Hematopoietic multipotent progenitor cell treated with erythropoietin and hydrocortisone succinate and interleukin-3 and kit ligand, for 17 days (in vitro differentiated cells): ENCODE measurements at regions not wholly inside any gene's neighbourhood (a gene's known extent, or its start where the extent isn't known, plus 50 kb on each side); places are given as distances from the start of the nearest gene placed in this dataset.

Experiments
- DNase-seq: peaks from one replicate; pipeline ENCODE4 v3.0.0-alpha.2; 2015; ENCODE audit warnings: low spot score

GRCh38 chr11:115036406-115037180 is 358.3 kb downstream of the NXPE2 start:
- DNase-seq, result no peak

GRCh38 chr11:115042002-115042401 is 363.7 kb downstream of the NXPE2 start:
- no peak for DNase-seq

- no peak for DNase-seq
Measured at GRCh38 chr11:115047631-115048030, 369.3 kb downstream of the NXPE2 start.

- no peak for DNase-seq
Measured at GRCh38 chr11:115049796-115050195, 371.5 kb downstream of the NXPE2 start.

- no peak for DNase-seq
Measured at GRCh38 chr11:115050756-115051155, 372.4 kb downstream of the NXPE2 start.

GRCh38 chr11:115051938-115052590 is 373.7 kb downstream of the NXPE2 start:
- no peak for DNase-seq

GRCh38 chr11:115052601-115053000 is 374.3 kb downstream of the NXPE2 start:
- DNase-seq, result no peak

GRCh38 chr11:115054570-115055538 is 376.5 kb downstream of the NXPE2 start:
- DNase-seq, result no peak

GRCh38 chr11:115056514-115056913 is 378.2 kb downstream of the NXPE2 start:
- no peak for DNase-seq

- DNase-seq, result no peak
Measured at GRCh38 chr11:115060840-115061239, 382.5 kb downstream of the NXPE2 start.

GRCh38 chr11:115065314-115065713 is 387.0 kb downstream of the NXPE2 start:
- DNase-seq, result no peak

GRCh38 chr11:115065830-115066664 is 387.7 kb downstream of the NXPE2 start:
- no peak for DNase-seq

- no peak for DNase-seq
Measured at GRCh38 chr11:115067471-115067870, 389.1 kb downstream of the NXPE2 start.

- DNase-seq, result no peak
Measured at GRCh38 chr11:115067900-115068530, 389.7 kb downstream of the NXPE2 start.

- DNase-seq, result no peak
Measured at GRCh38 chr11:115069599-115069998, 391.3 kb downstream of the NXPE2 start.

- no peak for DNase-seq
Measured at GRCh38 chr11:115075356-115075755, 397.0 kb downstream of the NXPE2 start.

- no peak for DNase-seq
Measured at GRCh38 chr11:115077740-115078139, 399.4 kb downstream of the NXPE2 start.

- no peak for DNase-seq
Measured at GRCh38 chr11:115078461-115079438, 400.4 kb downstream of the NXPE2 start.

- no peak for DNase-seq
Measured at GRCh38 chr11:115080923-115081680, 402.8 kb downstream of the NXPE2 start.
